ENCODE measurements at regions not wholly inside any gene's neighbourhood (a gene's known extent, or its start where the extent isn't known, plus 50 kb on each side); places are given as distances from the start of the nearest gene placed in this dataset.

DNA sequence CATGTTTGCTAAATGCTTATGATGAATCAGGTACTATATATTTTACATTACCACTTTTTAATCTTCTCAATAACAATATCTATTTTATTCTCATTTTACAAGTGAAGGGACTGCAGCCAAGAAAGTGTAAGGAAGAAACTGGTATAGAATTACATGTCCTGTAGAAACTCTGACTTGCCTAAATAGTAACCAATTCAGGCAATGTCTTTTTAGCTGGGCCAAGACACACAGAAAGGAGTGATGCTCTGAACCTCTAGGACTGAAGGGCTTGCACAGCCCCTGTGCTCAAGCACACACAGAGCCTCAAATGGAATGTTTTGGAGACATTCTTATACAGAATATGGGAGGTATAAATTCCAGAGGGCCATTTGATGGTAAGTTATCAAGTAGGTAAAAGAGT lies 286.4 kb upstream of the TNC start:
- TF ChIP-seq, protein P1, sequence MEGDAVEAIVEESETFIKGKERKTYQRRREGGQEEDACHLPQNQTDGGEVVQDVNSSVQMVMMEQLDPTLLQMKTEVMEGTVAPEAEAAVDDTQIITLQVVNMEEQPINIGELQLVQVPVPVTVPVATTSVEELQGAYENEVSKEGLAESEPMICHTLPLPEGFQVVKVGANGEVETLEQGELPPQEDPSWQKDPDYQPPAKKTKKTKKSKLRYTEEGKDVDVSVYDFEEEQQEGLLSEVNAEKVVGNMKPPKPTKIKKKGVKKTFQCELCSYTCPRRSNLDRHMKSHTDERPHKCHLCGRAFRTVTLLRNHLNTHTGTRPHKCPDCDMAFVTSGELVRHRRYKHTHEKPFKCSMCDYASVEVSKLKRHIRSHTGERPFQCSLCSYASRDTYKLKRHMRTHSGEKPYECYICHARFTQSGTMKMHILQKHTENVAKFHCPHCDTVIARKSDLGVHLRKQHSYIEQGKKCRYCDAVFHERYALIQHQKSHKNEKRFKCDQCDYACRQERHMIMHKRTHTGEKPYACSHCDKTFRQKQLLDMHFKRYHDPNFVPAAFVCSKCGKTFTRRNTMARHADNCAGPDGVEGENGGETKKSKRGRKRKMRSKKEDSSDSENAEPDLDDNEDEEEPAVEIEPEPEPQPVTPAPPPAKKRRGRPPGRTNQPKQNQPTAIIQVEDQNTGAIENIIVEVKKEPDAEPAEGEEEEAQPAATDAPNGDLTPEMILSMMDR (IDR thresholded peaks at IDR 0.05; ENCODE audit: partially characterized antibody, unreplicated experiment), result no peak
- H3K27me3 Mint-ChIP-seq (ENCODE audit: unreplicated experiment), result peaks cover 2% of the 10 kb centered on the region
- H3K27ac Mint-ChIP-seq (ENCODE audit: unreplicated experiment), result no peak overlapping the region
- no peaks in the 10 kb centered on the region for H3K4me1 Mint-ChIP-seq (ENCODE audit: low read depth, unreplicated experiment)
- H3K9me3 Mint-ChIP-seq (ENCODE audit: unreplicated experiment), result peaks cover 4% of the 10 kb centered on the region
- H3K36me3 Mint-ChIP-seq (ENCODE audit: unreplicated experiment), result peaks cover 11% of the 10 kb centered on the region
- no peak overlapping the region for H3K4me3 Mint-ChIP-seq (ENCODE audit: unreplicated experiment)
- no peak for DNase-seq

DNA sequence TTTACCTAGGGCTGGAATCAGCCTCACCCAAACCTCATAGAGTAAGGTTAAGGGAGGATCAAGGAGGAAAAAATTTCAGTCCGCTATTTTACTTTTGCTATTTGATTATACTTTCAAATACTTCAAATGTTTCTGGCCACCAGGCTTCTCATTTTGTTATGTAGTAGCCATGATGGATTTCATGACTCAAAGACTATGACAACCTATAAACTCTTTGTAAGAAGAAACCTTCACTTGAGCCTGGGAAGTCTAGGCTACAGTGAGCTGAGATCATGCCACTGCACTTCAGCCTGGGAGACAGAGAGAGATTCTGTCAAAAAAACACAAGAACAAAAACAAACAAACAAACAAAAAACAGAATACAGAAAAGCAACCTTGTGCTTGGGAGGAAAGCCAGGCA lies 293.6 kb upstream of the TNC start:
- H3K36me3 Mint-ChIP-seq (ENCODE audit: unreplicated experiment), result peaks cover 7% of the 10 kb centered on the region
- peaks cover 2% of the 10 kb centered on the region for H3K9me3 Mint-ChIP-seq (ENCODE audit: unreplicated experiment)
- no peak overlapping the region for H3K4me3 Mint-ChIP-seq (ENCODE audit: unreplicated experiment)
- TF ChIP-seq, protein P1 (IDR thresholded peaks at IDR 0.05; ENCODE audit: partially characterized antibody, unreplicated experiment), result no peak
- H3K27me3 Mint-ChIP-seq (ENCODE audit: unreplicated experiment), result no peaks in the 10 kb centered on the region
- H3K4me1 Mint-ChIP-seq (ENCODE audit: low read depth, unreplicated experiment), result no peaks in the 10 kb centered on the region
- H3K27ac Mint-ChIP-seq (ENCODE audit: unreplicated experiment), result no peak overlapping the region
- DNase-seq, result no peak

DNA sequence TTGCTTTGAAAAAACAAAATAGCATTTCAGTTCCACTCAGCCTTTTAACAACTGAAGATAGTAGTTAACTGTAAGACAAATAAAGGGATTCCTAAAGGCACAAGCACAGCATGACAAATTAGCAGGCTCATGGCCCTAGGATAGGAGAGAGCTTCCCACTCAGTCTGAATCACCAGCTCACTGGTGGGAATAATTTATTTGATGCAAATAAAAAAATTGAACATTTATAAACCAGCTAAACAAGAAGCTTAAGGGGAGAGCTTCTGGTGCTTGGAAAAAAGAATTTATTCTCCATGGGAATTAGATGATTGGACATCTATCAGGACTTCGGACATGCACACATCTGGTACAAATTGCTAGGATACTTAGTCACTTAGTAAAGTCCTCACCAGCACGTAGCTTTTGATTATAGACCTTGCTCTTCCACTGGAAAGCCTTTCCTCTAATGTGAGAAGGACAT lies 294.1 kb upstream of the TNC start:
- H3K4me1 Mint-ChIP-seq (ENCODE audit: low read depth, unreplicated experiment), result no peaks in the 10 kb centered on the region
- TF ChIP-seq, protein P1 (IDR thresholded peaks at IDR 0.05; ENCODE audit: partially characterized antibody, unreplicated experiment), result no peak
- peaks cover 2% of the 10 kb centered on the region for H3K9me3 Mint-ChIP-seq (ENCODE audit: unreplicated experiment)
- no peak for DNase-seq
- H3K27me3 Mint-ChIP-seq (ENCODE audit: unreplicated experiment), result no peaks in the 10 kb centered on the region
- no peak overlapping the region for H3K27ac Mint-ChIP-seq (ENCODE audit: unreplicated experiment)
- H3K4me3 Mint-ChIP-seq (ENCODE audit: unreplicated experiment), result no peak overlapping the region
- H3K36me3 Mint-ChIP-seq (ENCODE audit: unreplicated experiment), result peaks cover 7% of the 10 kb centered on the region

DNA sequence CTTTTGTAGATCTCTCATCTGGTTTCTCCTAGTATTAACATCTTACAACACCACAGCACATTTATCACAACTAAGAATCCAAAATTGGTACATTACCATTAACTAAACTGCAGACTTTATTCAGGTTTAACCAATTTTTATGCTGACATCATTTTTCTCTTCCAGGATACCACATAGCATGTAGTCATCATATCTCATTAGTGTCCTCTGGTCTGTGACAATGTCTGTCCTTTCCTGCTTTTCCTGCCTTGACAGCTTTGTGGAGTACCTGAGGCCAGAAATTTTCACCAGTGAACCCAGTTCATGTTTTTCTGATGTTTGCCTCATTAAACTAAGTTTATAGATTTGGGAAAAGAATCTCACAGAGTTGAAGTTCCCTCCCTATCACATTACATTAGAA lies 294.7 kb upstream of the TNC start:
- DNase-seq, result no peak
- Mint-ChIP-seq H3K27ac (ENCODE audit: unreplicated experiment) (no peak overlapping the region), H3K4me1 (ENCODE audit: low read depth, unreplicated experiment) (no peaks in the 10 kb centered on the region), H3K9me3 (ENCODE audit: unreplicated experiment) (peaks cover 2% of the 10 kb centered on the region), H3K27me3 (ENCODE audit: unreplicated experiment) (no peaks in the 10 kb centered on the region), H3K36me3 (ENCODE audit: unreplicated experiment) (peaks cover 7% of the 10 kb centered on the region), H3K4me3 (ENCODE audit: unreplicated experiment) (no peak overlapping the region)
- TF ChIP-seq, protein P1 (IDR thresholded peaks at IDR 0.05; ENCODE audit: partially characterized antibody, unreplicated experiment), result no peak

DNA sequence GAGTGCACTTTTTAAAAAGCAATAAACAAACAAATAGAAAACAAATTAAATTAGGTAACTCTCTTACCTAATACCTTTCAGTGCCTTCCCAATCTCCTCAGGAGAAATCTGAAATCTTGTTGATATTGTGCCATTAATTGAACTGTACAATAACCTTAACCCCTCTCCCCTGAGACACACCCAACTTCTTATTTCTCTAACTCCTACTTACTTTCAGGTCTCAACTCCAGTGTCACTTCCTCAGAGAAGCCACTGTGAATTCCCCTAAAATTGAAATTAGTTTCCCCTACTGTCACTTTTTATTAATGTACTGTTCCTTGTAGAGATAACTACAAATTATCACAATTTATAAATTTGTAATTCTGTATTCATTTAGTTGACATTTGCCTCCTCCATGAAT lies 295.3 kb upstream of the TNC start:
- peaks cover 7% of the 10 kb centered on the region for H3K36me3 Mint-ChIP-seq (ENCODE audit: unreplicated experiment)
- H3K27ac Mint-ChIP-seq (ENCODE audit: unreplicated experiment), result no peak overlapping the region
- TF ChIP-seq, protein P1 (IDR thresholded peaks at IDR 0.05; ENCODE audit: partially characterized antibody, unreplicated experiment), result no peak
- peaks cover 2% of the 10 kb centered on the region for H3K9me3 Mint-ChIP-seq (ENCODE audit: unreplicated experiment)
- no peaks in the 10 kb centered on the region for H3K27me3 Mint-ChIP-seq (ENCODE audit: unreplicated experiment)
- no peak overlapping the region for H3K4me3 Mint-ChIP-seq (ENCODE audit: unreplicated experiment)
- no peak for DNase-seq
- no peaks in the 10 kb centered on the region for H3K4me1 Mint-ChIP-seq (ENCODE audit: low read depth, unreplicated experiment)

All from glutamatergic neuron (in vitro differentiated cells).